Esophagus squamous epithelium (tissue), 5 donors: ENCODE measurements at regions not wholly inside any gene's neighbourhood (a gene's known extent, or its start where the extent isn't known, plus 50 kb on each side); places are given as distances from the start of the nearest gene placed in this dataset.

Experiments used
- DNase-seq: peaks from one replicate; lab custom pipeline; 2025; lab: John Stamatoyannopoulos, UW
- H3K27ac ChIP-seq, 4 donors: fragments of 200-600 bp; sonication (generic); one replicate each; pipeline ENCODE4 v1.5.1; 2016 to 2019; ENCODE audit warnings: mild to moderate bottlenecking in 1 of 4
- H3K27me3 ChIP-seq, 4 donors: fragments of 200-600 bp; sonication (generic); 1 replicate in 3 of 4; 2 replicates in 1 of 4; pipeline versions ENCODE4 v1.5.1 to v1.6.0; 2017 to 2021; ENCODE audit warnings: antibody characterized with exemption in 1 of 4
- H3K36me3 ChIP-seq, 3 donors: fragments of 200-600 bp; sonication (generic); one replicate each; pipeline ENCODE4 v1.5.1; 2016 to 2019
- H3K4me1 ChIP-seq, 3 donors: fragments of 200-600 bp; sonication (generic); one replicate each; pipeline ENCODE4 v1.5.1; 2017 to 2019
- H3K4me3 ChIP-seq, 4 donors: fragments of 200-600 bp; sonication (generic); 1 replicate in 3 of 4; 2 replicates in 1 of 4; pipeline ENCODE4 v1.5.1; 2016 to 2019; ENCODE audit warnings: mild to moderate bottlenecking in 2 of 4, moderate library complexity in 1 of 4
- H3K9me3 ChIP-seq, 3 donors: fragments of 200-600 bp; sonication (generic); one replicate each; pipeline ENCODE4 v1.5.1; 2016 to 2019
- CTCF ChIP-seq, 6 experiments: fragments of 450-650 bp in 4 of 6; fragments of 200-600 bp in 2 of 6; sonication (generic) in 2 of 6; IDR thresholded peaks; one replicate each; pipeline ENCODE4 v1.5.1; 2016 to 2019; ENCODE audit warnings: antibody characterized with exemption in 6 of 6, mild to moderate bottlenecking in 4 of 6, moderate library complexity in 4 of 6
- POLR2A ChIP-seq, 4 donors: fragments of 450-650 bp; IDR thresholded peaks; one replicate each; pipeline ENCODE4 v1.6.1; 2017; ENCODE audit warnings: antibody characterized with exemption in 4 of 4, mild to moderate bottlenecking in 4 of 4, moderate library complexity in 3 of 4
- WGBS, 2 donors: methylation state at CpG; one replicate each; pipeline ENCODE4 v1.1.5; 2018; 5-methylcytosine and 5-hydroxymethylcytosine counted together
- intact Hi-C: fragments of 100-400 bp; cut with DNase I; formaldehyde crosslinking; loops from one replicate; pipeline ENCODE4 v1.15.0; 2022
- donor health status: DM: yes; HTN: yes; CAD: no.

DNA sequence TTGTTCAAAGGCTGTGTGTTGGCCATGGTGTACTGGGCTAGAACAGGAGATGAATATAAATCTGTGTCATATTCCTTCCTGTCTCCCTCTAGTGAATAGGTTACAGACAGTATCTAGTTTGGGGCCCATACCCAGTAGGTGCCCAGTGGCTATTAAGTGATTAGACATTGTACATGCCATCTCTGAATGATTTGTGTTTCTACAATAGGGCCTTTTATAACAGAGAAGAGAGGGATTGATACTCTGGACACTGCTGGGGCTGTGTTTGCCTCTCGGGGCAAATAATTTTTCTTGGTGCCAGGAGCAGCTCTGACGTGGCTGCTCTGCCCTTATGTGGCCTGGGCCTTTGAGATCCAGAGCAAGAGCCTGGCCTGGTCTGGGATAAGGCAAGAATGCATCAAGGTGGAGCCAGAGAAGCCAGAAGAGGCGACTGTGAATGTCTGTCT lies 403.1 kb downstream of the SPRY2 start:
- intact Hi-C loops = no loop called here
- Histone ChIP-seq H3K27me3 (no peaks in the 10 kb centered on the region), H3K27ac (peak overlapping the region in 2 of 4 donors; percentile 66 to 84), H3K4me1 (peaks cover 5 to 17% (median 9%) of the 10 kb centered on the region in 3 donors), H3K9me3 (no peaks in the 10 kb centered on the region), H3K4me3 (no peak overlapping the region), H3K36me3 (no peaks in the 10 kb centered on the region)
- 76% methylated on average over 3 of the region's 3 CpGs; no CpG with 5 or more reads in 1 of the 2 donors for WGBS, 2 donors
- no peak for DNase-seq
- no peak for TF ChIP-seq POLR2A (IDR thresholded peaks at IDR 0.05)
- TF ChIP-seq CTCF (IDR thresholded peaks at IDR 0.05) = no peak

GRCh38 chr13:79937311-79937710 lies 403.6 kb downstream of the SPRY2 start:
- intact Hi-C loops = no loop called here
- Histone ChIP-seq H3K27ac (peak overlapping the region in 3 of 4 donors; percentile 66 to 84 (median 80)), H3K9me3 (no peaks in the 10 kb centered on the region), H3K36me3 (no peaks in the 10 kb centered on the region), H3K27me3 (no peaks in the 10 kb centered on the region), H3K4me1 (peaks cover 5 to 17% (median 9%) of the 10 kb centered on the region in 3 donors), H3K4me3 (no peak overlapping the region)
- 77 to 88% methylated on average over 4 of the region's 4 CpGs for WGBS, 2 donors
- no peak for TF ChIP-seq CTCF (IDR thresholded peaks at IDR 0.05)
- no peak for TF ChIP-seq POLR2A (IDR thresholded peaks at IDR 0.05)
- DNase-seq = no peak

DNA sequence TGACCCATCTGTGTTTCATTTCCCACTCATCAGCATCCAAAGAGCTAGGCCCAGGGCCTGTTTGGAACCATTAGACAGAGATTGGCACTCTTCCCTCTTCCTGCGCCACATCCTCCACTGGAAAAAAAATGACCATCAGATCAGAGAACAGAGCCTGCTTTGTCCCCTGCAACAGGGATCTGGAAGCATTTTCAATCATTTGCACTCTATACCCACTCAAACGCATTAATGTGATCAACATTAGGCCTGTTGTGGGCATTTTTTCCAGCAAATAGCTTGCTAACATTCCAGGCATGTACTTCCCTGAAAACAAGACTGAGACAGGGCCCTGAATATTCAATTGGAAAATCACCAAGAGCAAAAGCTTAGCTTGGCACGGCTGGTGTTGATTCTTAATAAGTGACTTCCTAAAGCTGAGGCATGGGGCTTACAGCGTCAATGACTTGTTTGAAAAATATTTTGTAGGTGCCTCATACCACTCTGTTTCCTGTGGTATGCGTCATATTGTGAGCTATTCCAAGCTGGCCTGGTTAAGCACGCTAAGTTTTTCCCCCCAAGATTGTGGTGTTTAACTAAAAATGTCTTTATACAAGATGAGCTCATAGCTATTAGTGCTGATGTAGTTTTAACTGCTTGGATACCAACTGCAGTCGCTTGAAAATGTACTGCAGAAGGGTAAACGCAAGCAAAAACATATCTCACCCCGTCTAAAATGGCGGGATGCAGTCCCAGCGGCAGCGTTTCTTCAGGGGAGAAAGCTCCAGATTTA lies 404.4 kb downstream of the SPRY2 start:
- no peak overlapping the region for H3K4me3 ChIP-seq
- TF ChIP-seq POLR2A (IDR thresholded peaks at IDR 0.05) = no peak
- no peak for TF ChIP-seq CTCF (IDR thresholded peaks at IDR 0.05)
- 34 to 38% methylated on average over 12 of the region's 12 CpGs for WGBS, 2 donors
- H3K9me3 ChIP-seq = no peaks in the 10 kb centered on the region
- no peaks in the 10 kb centered on the region for H3K27me3 ChIP-seq
- peaks cover 5 to 17% (median 9%) of the 10 kb centered on the region in 3 donors for H3K4me1 ChIP-seq
- no peaks in the 10 kb centered on the region for H3K36me3 ChIP-seq
- no peak for DNase-seq
- intact Hi-C loops = no loop called here
- peak overlapping the region; percentile 20 to 84 (median 73) for H3K27ac ChIP-seq

DNA sequence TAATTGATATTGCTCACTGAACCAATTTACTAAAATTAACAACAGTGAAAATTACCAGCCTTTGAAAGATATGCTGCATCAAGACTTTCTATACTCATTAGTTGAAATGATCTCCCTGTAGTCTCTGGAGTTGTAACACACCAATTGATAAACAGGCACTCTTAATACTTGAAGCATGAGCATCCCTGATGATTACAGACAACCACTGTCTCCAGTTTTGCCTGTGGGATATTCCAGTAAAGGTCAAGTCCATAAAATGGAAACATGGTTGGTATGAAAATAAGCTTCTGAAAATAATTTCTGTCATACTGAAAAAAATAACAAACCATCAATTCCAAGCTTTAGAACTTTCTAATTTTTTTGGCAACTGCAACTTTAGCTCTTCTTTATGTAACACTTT lies 405.8 kb downstream of the SPRY2 start:
- Histone ChIP-seq H3K27me3 (no peaks in the 10 kb centered on the region), H3K9me3 (no peaks in the 10 kb centered on the region), H3K4me3 (no peak overlapping the region), H3K4me1 (peaks cover 5 to 17% (median 9%) of the 10 kb centered on the region in 3 donors), H3K27ac (no peak overlapping the region), H3K36me3 (no peaks in the 10 kb centered on the region)
- TF ChIP-seq POLR2A (IDR thresholded peaks at IDR 0.05) = no peak
- no peak for TF ChIP-seq CTCF (IDR thresholded peaks at IDR 0.05)
- DNase-seq = no peak
- intact Hi-C loops = no loop called here

GRCh38 chr13:79933389-79933788 lies 407.5 kb downstream of the SPRY2 start:
- no peak for DNase-seq
- no peaks in the 10 kb centered on the region for H3K27me3 ChIP-seq
- no peak for TF ChIP-seq CTCF (IDR thresholded peaks at IDR 0.05)
- no peak for TF ChIP-seq POLR2A (IDR thresholded peaks at IDR 0.05)

More at GRCh38 chr13:79933389-79933788, 407.5 kb downstream of the SPRY2 start:
- Histone ChIP-seq H3K9me3 (no peaks in the 10 kb centered on the region), H3K36me3 (no peaks in the 10 kb centered on the region), H3K4me3 (no peak overlapping the region), H3K4me1 (peaks cover 5 to 17% (median 9%) of the 10 kb centered on the region in 3 donors), H3K27ac (no peak overlapping the region)
- WGBS, 2 donors = 83 to 94% methylated on average over 2 of the region's 2 CpGs
- intact Hi-C loops = no loop called here
